Stimulated activated naive CD8-positive, alpha-beta T cell treated with anti-CD3 and anti-CD28 coated beads, Interleukin-15, Interleukin-2, amounts not matched to agents 100 U/mL and 50 U/mL, for 24 hours (primary cell): ENCODE measurements at regions not wholly inside any gene's neighbourhood (a gene's known extent, or its start where the extent isn't known, plus 50 kb on each side); places are given as distances from the start of the nearest gene placed in this dataset.

Experiments
- ATAC-seq: fragments of 150-1000 bp; cut with Tn5 transposase; one replicate; pipeline ENCODE4 v1.10.0; 2021
- DNase-seq: peaks from one replicate; pipeline ENCODE4 v3.0.0; 2021

GRCh38 chr15:26477044-26477443 lies 295.8 kb downstream of the GABRB3 start:
- DNase-seq (no peak), ATAC-seq (no peak)

GRCh38 chr15:26475554-26475953 lies 297.3 kb downstream of the GABRB3 start:
- DNase-seq: no peak
- no peak for ATAC-seq

- DNase-seq: no peak
- ATAC-seq: no peak
Observed at GRCh38 chr15:26472661-26473060, 300.2 kb downstream of the GABRB3 start.

- ATAC-seq (no peak), DNase-seq (no peak)
Observed at GRCh38 chr15:26461847-26462608, 310.8 kb downstream of the GABRB3 start.

GRCh38 chr15:26460165-26460564 lies 312.7 kb downstream of the GABRB3 start:
- ATAC-seq (no peak), DNase-seq (no peak)

GRCh38 chr15:26455828-26456227 lies 317.0 kb downstream of the GABRB3 start:
- DNase-seq (no peak), ATAC-seq (no peak)

- DNase-seq (no peak), ATAC-seq (no peak)
Observed at GRCh38 chr15:26453914-26454313, 319.0 kb downstream of the GABRB3 start.

GRCh38 chr15:26451995-26452394 lies 320.9 kb downstream of the GABRB3 start:
- ATAC-seq (no peak), DNase-seq (no peak)

GRCh38 chr15:26449291-26449690 lies 323.6 kb downstream of the GABRB3 start:
- ATAC-seq (no peak), DNase-seq (no peak)

GRCh38 chr15:26443321-26443720 lies 329.5 kb downstream of the GABRB3 start:
- DNase-seq: no peak

GRCh38 chr15:26442680-26443079 lies 330.2 kb downstream of the GABRB3 start:
- ATAC-seq (no peak), DNase-seq (no peak)

More at GRCh38 chr15:26443321-26443720, 329.5 kb downstream of the GABRB3 start:
- no peak for ATAC-seq

- no peak for DNase-seq
Observed at GRCh38 chr15:26439681-26440080, 333.2 kb downstream of the GABRB3 start.

GRCh38 chr15:26438718-26439117 lies 334.1 kb downstream of the GABRB3 start:
- no peak for DNase-seq

More at GRCh38 chr15:26439681-26440080, 333.2 kb downstream of the GABRB3 start:
- ATAC-seq: no peak

GRCh38 chr15:26438316-26438715 lies 334.6 kb downstream of the GABRB3 start:
- no peak for DNase-seq
- no peak for ATAC-seq

More at GRCh38 chr15:26438718-26439117, 334.1 kb downstream of the GABRB3 start:
- ATAC-seq: no peak

- DNase-seq (no peak), ATAC-seq (no peak)
Observed at GRCh38 chr15:26433818-26434217, 339.0 kb downstream of the GABRB3 start.

GRCh38 chr15:26433060-26433459 lies 339.8 kb downstream of the GABRB3 start:
- no peak for DNase-seq
- no peak for ATAC-seq

GRCh38 chr15:26421065-26421464 lies 351.8 kb downstream of the GABRB3 start:
- no peak for ATAC-seq

GRCh38 chr15:26395624-26396023 lies 377.2 kb downstream of the GABRB3 start:
- DNase-seq: no peak
- no peak for ATAC-seq

More at GRCh38 chr15:26421065-26421464, 351.8 kb downstream of the GABRB3 start:
- no peak for DNase-seq

GRCh38 chr15:26394801-26395200 lies 378.1 kb downstream of the GABRB3 start:
- ATAC-seq: no peak
- no peak for DNase-seq

- DNase-seq (no peak), ATAC-seq (no peak)
Observed at GRCh38 chr15:26392956-26393355, 379.9 kb downstream of the GABRB3 start.

GRCh38 chr15:26391567-26392194 lies 381.2 kb downstream of the GABRB3 start:
- no peak for DNase-seq
- no peak for ATAC-seq

- no peak for DNase-seq
- no peak for ATAC-seq
Observed at GRCh38 chr15:26382444-26383072, 390.3 kb downstream of the GABRB3 start.

GRCh38 chr15:26378304-26378703 lies 394.6 kb downstream of the GABRB3 start:
- ATAC-seq (no peak), DNase-seq (no peak)
